ENCODE measurements at regions not wholly inside any gene's neighbourhood (a gene's known extent, or its start where the extent isn't known, plus 50 kb on each side); places are given as distances from the start of the nearest gene placed in this dataset.
A peak's percentile ranks its signal among the peaks of the same experiment; 100 is the strongest.
"Not testable (repeated sequence)": the region's sequence is repeated elsewhere in the genome, so short reads cannot be mapped to it uniquely, and the experiment has no call there.

- no peak for DNase-seq (ENCODE audit: low read depth, low spot score)
Observed at GRCh38 chr1:5638582-5638981, 353.6 kb downstream of the NPHP4 start.

- no peak for DNase-seq (ENCODE audit: low read depth, low spot score)
Observed at GRCh38 chr1:5637171-5637570, 355.1 kb downstream of the NPHP4 start.

- no peak for DNase-seq (ENCODE audit: low read depth, low spot score)
Observed at GRCh38 chr1:5634893-5635292, 357.3 kb downstream of the NPHP4 start.

GRCh38 chr1:5632814-5633213 is 359.4 kb downstream of the NPHP4 start:
- no peak for DNase-seq (ENCODE audit: low read depth, low spot score)

DNA sequence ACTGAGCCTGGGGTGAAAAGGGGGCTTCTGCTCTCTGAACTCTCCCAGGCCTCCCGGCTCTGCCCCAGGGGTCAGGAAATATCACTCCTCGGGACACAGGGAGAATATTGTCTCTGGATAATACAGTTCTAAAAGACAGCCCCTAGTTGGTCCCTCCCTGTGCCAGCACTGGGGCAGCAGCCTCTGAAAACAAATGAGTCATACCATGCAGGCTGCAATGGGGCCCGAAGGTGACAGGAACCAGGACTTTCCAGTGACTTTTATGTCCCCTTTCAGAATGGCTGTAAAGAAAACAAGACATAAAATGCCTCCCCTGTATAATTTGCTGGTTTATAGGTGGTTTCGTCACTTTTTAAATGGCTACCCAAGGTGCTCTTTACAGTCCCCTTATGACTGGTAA is 360.0 kb downstream of the NPHP4 start:
- DNase-seq (ENCODE audit: low read depth, low spot score), result no peak

- DNase-seq (ENCODE audit: low read depth, low spot score), result no peak
Observed at GRCh38 chr1:5628416-5628815, 363.8 kb downstream of the NPHP4 start.

- no peak for DNase-seq (ENCODE audit: low read depth, low spot score)
Observed at GRCh38 chr1:5623399-5623798, 368.8 kb downstream of the NPHP4 start.

DNA sequence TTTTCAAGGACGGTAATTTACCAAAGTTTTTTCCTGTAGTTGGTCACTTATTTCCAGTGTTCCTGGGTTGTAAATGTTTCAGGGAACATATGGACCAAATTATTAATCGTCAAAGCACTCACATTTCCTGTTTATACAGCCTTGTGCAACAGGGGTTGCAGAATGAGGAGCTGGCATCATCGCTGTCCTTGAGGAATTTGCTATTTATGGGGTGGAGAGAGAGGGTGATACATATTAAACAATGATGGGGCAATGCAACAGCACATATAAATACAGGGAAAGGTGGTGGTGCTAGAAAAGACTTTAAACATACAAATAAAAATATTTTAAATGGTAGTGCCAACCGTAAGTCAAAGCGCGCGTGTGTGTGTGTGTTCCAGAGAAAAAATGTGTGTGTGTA is 369.8 kb downstream of the NPHP4 start:
- DNase-seq (ENCODE audit: low read depth, low spot score), result no peak

- DNase-seq (ENCODE audit: low read depth, low spot score), result no peak
Observed at GRCh38 chr1:5621692-5622091, 370.5 kb downstream of the NPHP4 start.

- DNase-seq (ENCODE audit: low read depth, low spot score), result peak; percentile 35
Observed at GRCh38 chr1:5620997-5621396, 371.2 kb downstream of the NPHP4 start.

GRCh38 chr1:5620418-5620817 is 371.8 kb downstream of the NPHP4 start:
- no peak for DNase-seq (ENCODE audit: low read depth, low spot score)

- no peak for DNase-seq (ENCODE audit: low read depth, low spot score)
Observed at GRCh38 chr1:5619469-5619868, 372.8 kb downstream of the NPHP4 start.

DNA sequence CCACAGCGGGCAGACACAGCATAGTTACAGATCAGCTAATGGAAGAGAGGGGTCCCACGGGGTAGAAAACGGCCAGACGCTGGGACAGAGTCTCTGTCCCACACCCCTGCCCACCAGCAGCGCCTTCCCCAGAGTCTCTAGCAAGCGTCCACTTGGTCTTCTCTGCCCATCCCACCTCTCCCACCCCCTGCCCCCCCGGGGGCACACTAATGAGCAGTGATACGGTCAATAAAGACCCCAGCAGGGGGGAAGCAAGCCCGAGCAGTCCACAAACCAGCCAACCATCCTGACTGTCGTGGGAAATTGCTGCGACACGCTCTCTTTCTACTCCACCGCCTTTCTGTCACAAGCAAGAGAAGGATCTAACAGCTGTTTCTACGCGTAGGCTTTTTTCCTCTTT is 374.7 kb downstream of the NPHP4 start:
- no peak for DNase-seq (ENCODE audit: low read depth, low spot score)

GRCh38 chr1:5617179-5617520 is 375.1 kb downstream of the NPHP4 start:
- DNase-seq (ENCODE audit: low read depth, low spot score), result no peak

GRCh38 chr1:5616366-5617178 is 375.7 kb downstream of the NPHP4 start:
- no peak for DNase-seq (ENCODE audit: low read depth, low spot score)

GRCh38 chr1:5615076-5615475 is 377.1 kb downstream of the NPHP4 start:
- no peak for DNase-seq (ENCODE audit: low read depth, low spot score)

GRCh38 chr1:5613900-5614299 is 378.3 kb downstream of the NPHP4 start:
- DNase-seq (ENCODE audit: low read depth, low spot score), result no peak

GRCh38 chr1:5611851-5612250 is 380.4 kb downstream of the NPHP4 start:
- DNase-seq (ENCODE audit: low read depth, low spot score), result no peak

GRCh38 chr1:5611431-5611830 is 380.8 kb downstream of the NPHP4 start:
- DNase-seq (ENCODE audit: low read depth, low spot score), result no peak

DNA sequence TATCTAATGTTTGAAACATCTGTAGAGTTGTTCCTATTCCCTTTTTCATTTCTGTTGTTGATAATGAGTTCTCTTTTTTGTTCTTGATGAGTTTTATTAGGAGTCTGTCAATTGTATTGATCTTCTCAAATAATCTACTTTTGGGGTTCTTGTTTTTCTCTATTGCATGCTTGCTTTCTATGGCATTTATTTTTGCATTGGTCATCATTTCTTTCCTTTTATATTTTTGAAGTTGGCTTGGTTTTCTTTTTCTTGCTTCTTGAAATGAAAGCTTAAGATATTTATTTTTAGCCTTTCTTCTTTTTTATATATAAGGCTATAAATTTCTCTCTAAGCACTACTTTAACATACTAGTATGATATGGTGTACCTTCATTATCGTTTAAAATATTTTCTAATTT is 381.8 kb downstream of the NPHP4 start:
- no peak for DNase-seq (ENCODE audit: low read depth, low spot score)

DNA sequence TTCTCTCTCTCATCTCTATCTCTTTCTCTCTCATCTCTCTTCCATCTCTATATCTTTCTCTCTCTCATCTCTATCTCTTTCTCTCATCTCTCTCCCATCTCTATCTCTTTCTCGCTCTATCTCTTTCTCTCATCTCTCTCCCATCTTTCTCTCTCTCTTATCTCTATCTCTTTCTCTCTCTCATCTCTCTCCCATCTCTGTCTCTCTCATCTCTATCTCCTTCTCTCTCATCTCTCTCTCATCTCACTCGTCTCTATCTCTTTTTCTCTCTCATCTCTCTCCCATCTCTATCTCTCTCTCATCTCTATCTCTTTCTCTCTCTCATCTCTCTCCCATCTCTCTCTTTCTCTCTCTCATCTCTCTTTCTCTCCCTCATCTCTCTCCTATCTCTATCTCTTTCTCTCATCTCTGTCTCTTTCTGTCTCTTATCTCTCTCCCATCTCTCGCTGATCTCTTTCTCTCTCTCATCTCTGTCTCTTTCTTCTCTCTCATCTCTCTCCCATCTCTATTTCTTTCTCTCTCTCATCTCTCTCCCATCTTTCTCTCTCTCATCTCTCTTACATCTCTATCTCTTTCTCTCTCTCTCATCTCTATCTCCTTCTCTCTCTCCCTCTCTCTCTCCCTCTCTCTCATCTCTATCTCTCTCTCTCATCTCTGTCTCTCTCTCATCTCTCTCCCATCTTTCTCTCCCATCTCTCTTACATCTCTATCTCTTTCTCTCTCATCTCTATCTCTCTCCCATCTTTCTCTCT is 388.7 kb downstream of the NPHP4 start:
- no peak for DNase-seq (ENCODE audit: low read depth, low spot score)

- DNase-seq (ENCODE audit: low read depth, low spot score), result not testable (repeated sequence)
Observed at GRCh38 chr1:5602718-5603117, 389.5 kb downstream of the NPHP4 start.

- no peak for DNase-seq (ENCODE audit: low read depth, low spot score)
Observed at GRCh38 chr1:5601516-5601915, 390.7 kb downstream of the NPHP4 start.

Measured in iPS DF 19.7 (cell line).